ENCODE measurements at regions not wholly inside any gene's neighbourhood (a gene's known extent, or its start where the extent isn't known, plus 50 kb on each side); places are given as distances from the start of the nearest gene placed in this dataset.

GRCh38 chr12:125356111-125356510 is 290.9 kb downstream of the AACS start:
- H3K27ac ChIP-seq, result no peak overlapping the region
- no peaks in the 10 kb centered on the region for H3K4me1 ChIP-seq
- no peak for DNase-seq
- TF ChIP-seq POLR2A (IDR thresholded peaks at IDR 0.05), result no peak
- TF ChIP-seq, protein P1, sequence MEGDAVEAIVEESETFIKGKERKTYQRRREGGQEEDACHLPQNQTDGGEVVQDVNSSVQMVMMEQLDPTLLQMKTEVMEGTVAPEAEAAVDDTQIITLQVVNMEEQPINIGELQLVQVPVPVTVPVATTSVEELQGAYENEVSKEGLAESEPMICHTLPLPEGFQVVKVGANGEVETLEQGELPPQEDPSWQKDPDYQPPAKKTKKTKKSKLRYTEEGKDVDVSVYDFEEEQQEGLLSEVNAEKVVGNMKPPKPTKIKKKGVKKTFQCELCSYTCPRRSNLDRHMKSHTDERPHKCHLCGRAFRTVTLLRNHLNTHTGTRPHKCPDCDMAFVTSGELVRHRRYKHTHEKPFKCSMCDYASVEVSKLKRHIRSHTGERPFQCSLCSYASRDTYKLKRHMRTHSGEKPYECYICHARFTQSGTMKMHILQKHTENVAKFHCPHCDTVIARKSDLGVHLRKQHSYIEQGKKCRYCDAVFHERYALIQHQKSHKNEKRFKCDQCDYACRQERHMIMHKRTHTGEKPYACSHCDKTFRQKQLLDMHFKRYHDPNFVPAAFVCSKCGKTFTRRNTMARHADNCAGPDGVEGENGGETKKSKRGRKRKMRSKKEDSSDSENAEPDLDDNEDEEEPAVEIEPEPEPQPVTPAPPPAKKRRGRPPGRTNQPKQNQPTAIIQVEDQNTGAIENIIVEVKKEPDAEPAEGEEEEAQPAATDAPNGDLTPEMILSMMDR (IDR thresholded peaks at IDR 0.05), result no peak
- 62 to 72% methylated on average over 3 to 4 of the region's 4 CpGs for WGBS, 2 donors
- H3K36me3 ChIP-seq, result no peaks in the 10 kb centered on the region
- intact Hi-C loops (cut with DNase I), result no loop called here
- no peak overlapping the region for H3K4me3 ChIP-seq
- peaks cover 0 to 4% (median 0%) of the 10 kb centered on the region in 4 donors for H3K27me3 ChIP-seq
- H3K9me3 ChIP-seq, result peaks cover 0 to 14% (median 4%) of the 10 kb centered on the region in 3 donors

- intact Hi-C loops (cut with DNase I), result no loop called here
- WGBS, 2 donors, result 83 to 91% methylated on average over 2 to 3 of the region's 3 CpGs
- Histone ChIP-seq H3K4me3 (no peak overlapping the region), H3K9me3 (peaks cover 0 to 6% (median 0%) of the 10 kb centered on the region in 3 donors), H3K27ac (no peak overlapping the region), H3K4me1 (no peaks in the 10 kb centered on the region), H3K36me3 (no peaks in the 10 kb centered on the region), H3K27me3 (peaks cover 0 to 4% (median 0%) of the 10 kb centered on the region in 4 donors)
- no peak for DNase-seq
- no peak for TF ChIP-seq POLR2A (IDR thresholded peaks at IDR 0.05)
- TF ChIP-seq, protein P1 (IDR thresholded peaks at IDR 0.05), result no peak
Observed at GRCh38 chr12:125357561-125357960, 292.3 kb downstream of the AACS start.

- H3K27me3 ChIP-seq, result peaks cover 0 to 4% (median 0%) of the 10 kb centered on the region in 4 donors
- 69 to 73% methylated on average over 4 of the region's 4 CpGs for WGBS, 2 donors
- no peak for DNase-seq
- TF ChIP-seq, protein P1 (IDR thresholded peaks at IDR 0.05), result no peak
- no peak for TF ChIP-seq POLR2A (IDR thresholded peaks at IDR 0.05)
- no peak overlapping the region for H3K27ac ChIP-seq
- H3K9me3 ChIP-seq, result no peaks in the 10 kb centered on the region
- intact Hi-C loops (cut with DNase I), result no loop called here
- no peaks in the 10 kb centered on the region for H3K4me1 ChIP-seq
- no peak overlapping the region for H3K4me3 ChIP-seq
- no peaks in the 10 kb centered on the region for H3K36me3 ChIP-seq
Observed at GRCh38 chr12:125360540-125360939, 295.3 kb downstream of the AACS start.

GRCh38 chr12:125371033-125371432 is 305.8 kb downstream of the AACS start:
- intact Hi-C loops (cut with DNase I), result no loop called here
- no peak for DNase-seq

GRCh38 chr12:125372085-125372484 is 306.9 kb downstream of the AACS start:
- 85 to 86% methylated on average over 4 of the region's 4 CpGs for WGBS, 2 donors
- Histone ChIP-seq H3K36me3 (no peaks in the 10 kb centered on the region), H3K27ac (no peak overlapping the region), H3K27me3 (no peaks in the 10 kb centered on the region), H3K4me1 (no peaks in the 10 kb centered on the region), H3K9me3 (no peaks in the 10 kb centered on the region), H3K4me3 (no peak overlapping the region)
- TF ChIP-seq POLR2A (IDR thresholded peaks at IDR 0.05), result no peak
- TF ChIP-seq, protein P1 (IDR thresholded peaks at IDR 0.05), result no peak
- intact Hi-C loops (cut with DNase I), result no loop called here
- no peak for DNase-seq

More at GRCh38 chr12:125371033-125371432, 305.8 kb downstream of the AACS start:
- H3K9me3 ChIP-seq, result no peaks in the 10 kb centered on the region
- no peaks in the 10 kb centered on the region for H3K27me3 ChIP-seq
- H3K4me3 ChIP-seq, result no peak overlapping the region
- no peak for TF ChIP-seq POLR2A (IDR thresholded peaks at IDR 0.05)
- TF ChIP-seq, protein P1 (IDR thresholded peaks at IDR 0.05), result no peak
- H3K36me3 ChIP-seq, result no peaks in the 10 kb centered on the region
- H3K4me1 ChIP-seq, result no peaks in the 10 kb centered on the region
- H3K27ac ChIP-seq, result no peak overlapping the region
- 59 to 66% methylated on average over 4 of the region's 4 CpGs for WGBS, 2 donors
